NAMALWA (cell line): ENCODE measurements at regions not wholly inside any gene's neighbourhood (a gene's known extent, or its start where the extent isn't known, plus 50 kb on each side); places are given as distances from the start of the nearest gene placed in this dataset.

ENCODE experiments used
- DNase-seq: peaks from one replicate; pipeline ENCODE4 v3.0.0-alpha.2; 2015; ENCODE audit warnings: low spot score

- DNase-seq, result no peak
Observed at GRCh38 chr2:6068429-6068828, 376.2 kb downstream of the SOX11 start.

GRCh38 chr2:6069381-6069780 lies 377.2 kb downstream of the SOX11 start:
- no peak for DNase-seq

GRCh38 chr2:6071519-6071918 lies 379.3 kb downstream of the SOX11 start:
- no peak for DNase-seq

GRCh38 chr2:6072276-6072675 lies 380.1 kb downstream of the SOX11 start:
- no peak for DNase-seq

GRCh38 chr2:6072768-6073167 lies 380.6 kb downstream of the SOX11 start:
- no peak for DNase-seq

- no peak for DNase-seq
Observed at GRCh38 chr2:6073191-6074088, 381.3 kb downstream of the SOX11 start.

- DNase-seq, result no peak
Observed at GRCh38 chr2:6074089-6074643, 382.0 kb downstream of the SOX11 start.

GRCh38 chr2:6077585-6077984 lies 385.4 kb downstream of the SOX11 start:
- no peak for DNase-seq

- no peak for DNase-seq
Observed at GRCh38 chr2:6078414-6078813, 386.2 kb downstream of the SOX11 start.

- no peak for DNase-seq
Observed at GRCh38 chr2:6079405-6079804, 387.2 kb downstream of the SOX11 start.

GRCh38 chr2:6080932-6081753 lies 389.0 kb downstream of the SOX11 start:
- DNase-seq, result no peak

GRCh38 chr2:6081955-6082624 lies 389.9 kb downstream of the SOX11 start:
- no peak for DNase-seq

GRCh38 chr2:6082625-6083018 lies 390.4 kb downstream of the SOX11 start:
- no peak for DNase-seq

GRCh38 chr2:6083136-6083535 lies 391.0 kb downstream of the SOX11 start:
- DNase-seq, result no peak

- no peak for DNase-seq
Observed at GRCh38 chr2:6089474-6089873, 397.3 kb downstream of the SOX11 start.

GRCh38 chr2:6103372-6103771 lies 411.2 kb downstream of the SOX11 start:
- DNase-seq, result no peak

GRCh38 chr2:6103949-6104348 lies 411.8 kb downstream of the SOX11 start:
- DNase-seq, result peak; percentile 29

- no peak for DNase-seq
Observed at GRCh38 chr2:6107290-6107689, 415.1 kb downstream of the SOX11 start.

- DNase-seq, result no peak
Observed at GRCh38 chr2:6109831-6110230, 417.6 kb downstream of the SOX11 start.

- DNase-seq, result no peak
Observed at GRCh38 chr2:6111781-6112261, 419.6 kb downstream of the SOX11 start.

- DNase-seq, result no peak
Observed at GRCh38 chr2:6113786-6114185, 421.6 kb downstream of the SOX11 start.

- DNase-seq, result no peak
Observed at GRCh38 chr2:6127718-6128117, 435.5 kb downstream of the SOX11 start.
